Progenitor cell of endocrine pancreas (in vitro differentiated cells): ENCODE measurements at regions not wholly inside any gene's neighbourhood (a gene's known extent, or its start where the extent isn't known, plus 50 kb on each side); places are given as distances from the start of the nearest gene placed in this dataset.

Experiments used
- DNase-seq: peaks from one replicate; pipeline ENCODE4 v3.0.0; 2021; ENCODE audit warnings: low spot score; ENCODE audit not compliant: unreplicated experiment
- H3K27ac Mint-ChIP-seq: 2 replicates; pipeline ENCODE4 v1.8.0; 2021; ENCODE audit warnings: mild to moderate bottlenecking, moderate library complexity, mixed read lengths
- H3K27me3 Mint-ChIP-seq: 2 replicates; pipeline ENCODE4 v1.8.0; 2021; ENCODE audit warnings: mixed read lengths
- H3K36me3 Mint-ChIP-seq: 2 replicates; pipeline ENCODE4 v1.8.0; 2022; ENCODE audit warnings: mixed read lengths; ENCODE audit not compliant: insufficient read depth
- H3K4me1 Mint-ChIP-seq: 2 replicates; pipeline ENCODE4 v1.8.0; 2021; ENCODE audit warnings: low read depth, mixed read lengths
- H3K4me3 Mint-ChIP-seq: 2 replicates; pipeline ENCODE4 v1.8.0; 2021; ENCODE audit warnings: low read depth, mild to moderate bottlenecking, moderate library complexity, mixed read lengths
- H3K9me3 Mint-ChIP-seq: 2 replicates; pipeline ENCODE4 v1.8.0; 2021; ENCODE audit warnings: low read depth, mixed read lengths
- CTCF ChIP-seq: fragments of 200-600 bp; sonication (generic); IDR thresholded peaks from one replicate; pipeline ENCODE4 v1.5.0; 2021; ENCODE audit warnings: antibody characterized with exemption, mild to moderate bottlenecking; ENCODE audit not compliant: unreplicated experiment

- H3K4me3 Mint-ChIP-seq = no peak overlapping the region
- H3K27ac Mint-ChIP-seq = no peak overlapping the region
- H3K27me3 Mint-ChIP-seq = no peaks in the 10 kb centered on the region
- no peaks in the 10 kb centered on the region for H3K36me3 Mint-ChIP-seq
- no peaks in the 10 kb centered on the region for H3K9me3 Mint-ChIP-seq
- H3K4me1 Mint-ChIP-seq = no peaks in the 10 kb centered on the region
- no peak for TF ChIP-seq CTCF
- DNase-seq = no peak
These were observed 144.1 kb upstream of the CELF4 start for GRCh38 chr18:37709740-37710139.

- DNase-seq = no peak
- TF ChIP-seq CTCF = no peak
- Mint-ChIP-seq H3K4me3 (no peak overlapping the region), H3K27me3 (peaks cover 3% of the 10 kb centered on the region), H3K9me3 (no peaks in the 10 kb centered on the region), H3K27ac (no peak overlapping the region), H3K4me1 (no peaks in the 10 kb centered on the region), H3K36me3 (no peaks in the 10 kb centered on the region)
These were observed 139.4 kb upstream of the CELF4 start for GRCh38 chr18:37705016-37705415.

GRCh38 chr18:37702841-37703240 is 137.2 kb upstream of the CELF4 start:
- Mint-ChIP-seq H3K4me1 (no peaks in the 10 kb centered on the region), H3K27ac (no peak overlapping the region), H3K9me3 (no peaks in the 10 kb centered on the region), H3K36me3 (no peaks in the 10 kb centered on the region), H3K27me3 (peaks cover 5% of the 10 kb centered on the region), H3K4me3 (no peak overlapping the region)
- TF ChIP-seq CTCF = no peak
- no peak for DNase-seq

- no peak overlapping the region for H3K4me3 Mint-ChIP-seq
- H3K4me1 Mint-ChIP-seq = no peaks in the 10 kb centered on the region
- no peak for TF ChIP-seq CTCF
- peaks cover 5% of the 10 kb centered on the region for H3K27me3 Mint-ChIP-seq
- no peaks in the 10 kb centered on the region for H3K9me3 Mint-ChIP-seq
- DNase-seq = no peak
- H3K27ac Mint-ChIP-seq = no peak overlapping the region
- H3K36me3 Mint-ChIP-seq = no peaks in the 10 kb centered on the region
These were observed 136.4 kb upstream of the CELF4 start for GRCh38 chr18:37701967-37702366.

GRCh38 chr18:37698508-37699040 is 133.0 kb upstream of the CELF4 start:
- Mint-ChIP-seq H3K27me3 (peaks cover 5% of the 10 kb centered on the region), H3K4me1 (peaks cover 3% of the 10 kb centered on the region), H3K27ac (no peak overlapping the region), H3K4me3 (no peak overlapping the region), H3K9me3 (peaks cover under 1% of the 10 kb centered on the region), H3K36me3 (no peaks in the 10 kb centered on the region)
- DNase-seq = no peak
- TF ChIP-seq CTCF = no peak
